ENCODE measurements at regions not wholly inside any gene's neighbourhood (a gene's known extent, or its start where the extent isn't known, plus 50 kb on each side); places are given as distances from the start of the nearest gene placed in this dataset.
"Not testable (repeated sequence)": the region's sequence is repeated elsewhere in the genome, so short reads cannot be mapped to it uniquely, and the experiment has no call there.

DNA sequence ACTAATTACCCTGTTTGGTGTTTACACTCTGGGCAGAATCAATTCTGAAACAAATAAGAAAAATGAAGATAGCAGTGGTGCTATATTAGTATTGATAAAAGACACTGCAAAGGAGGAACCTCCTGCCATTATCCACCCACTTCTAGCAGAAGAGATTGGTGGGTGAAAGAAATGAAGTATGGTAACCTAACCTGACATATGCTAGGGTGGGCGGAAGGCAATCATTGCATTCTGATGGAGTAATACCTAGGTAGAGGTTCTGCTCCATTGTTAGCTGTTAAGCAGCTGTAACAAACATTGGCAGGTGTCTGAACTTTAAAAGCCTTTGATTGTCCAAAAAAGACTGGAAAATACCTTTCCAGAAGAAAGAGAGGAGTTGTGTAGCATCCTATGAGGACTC is 95.9 kb downstream of the OTUD1 start:
- Histone ChIP-seq H3K4me3 (no peak overlapping the region), H3K36me3 (no peaks in the 10 kb centered on the region), H3K27me3 (no peaks in the 10 kb centered on the region), H3K9me3 (no peaks in the 10 kb centered on the region), H3K27ac (no peak overlapping the region), H3K4me1 (peaks cover 3% of the 10 kb centered on the region)
- DNase-seq (ENCODE audit: low spot score in 2 of 2): no peak
- 97% methylated on average over 1 of the region's 1 CpG for WGBS
- TF ChIP-seq POLR2AphosphoS5 (IDR thresholded peaks at IDR 0.05) (no peak), EP300 (IDR thresholded peaks at IDR 0.05) (no peak), POLR2A (IDR thresholded peaks at IDR 0.05) (no peak)
- TF ChIP-seq, protein P1, sequence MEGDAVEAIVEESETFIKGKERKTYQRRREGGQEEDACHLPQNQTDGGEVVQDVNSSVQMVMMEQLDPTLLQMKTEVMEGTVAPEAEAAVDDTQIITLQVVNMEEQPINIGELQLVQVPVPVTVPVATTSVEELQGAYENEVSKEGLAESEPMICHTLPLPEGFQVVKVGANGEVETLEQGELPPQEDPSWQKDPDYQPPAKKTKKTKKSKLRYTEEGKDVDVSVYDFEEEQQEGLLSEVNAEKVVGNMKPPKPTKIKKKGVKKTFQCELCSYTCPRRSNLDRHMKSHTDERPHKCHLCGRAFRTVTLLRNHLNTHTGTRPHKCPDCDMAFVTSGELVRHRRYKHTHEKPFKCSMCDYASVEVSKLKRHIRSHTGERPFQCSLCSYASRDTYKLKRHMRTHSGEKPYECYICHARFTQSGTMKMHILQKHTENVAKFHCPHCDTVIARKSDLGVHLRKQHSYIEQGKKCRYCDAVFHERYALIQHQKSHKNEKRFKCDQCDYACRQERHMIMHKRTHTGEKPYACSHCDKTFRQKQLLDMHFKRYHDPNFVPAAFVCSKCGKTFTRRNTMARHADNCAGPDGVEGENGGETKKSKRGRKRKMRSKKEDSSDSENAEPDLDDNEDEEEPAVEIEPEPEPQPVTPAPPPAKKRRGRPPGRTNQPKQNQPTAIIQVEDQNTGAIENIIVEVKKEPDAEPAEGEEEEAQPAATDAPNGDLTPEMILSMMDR (IDR thresholded peaks at IDR 0.05): no peak

DNA sequence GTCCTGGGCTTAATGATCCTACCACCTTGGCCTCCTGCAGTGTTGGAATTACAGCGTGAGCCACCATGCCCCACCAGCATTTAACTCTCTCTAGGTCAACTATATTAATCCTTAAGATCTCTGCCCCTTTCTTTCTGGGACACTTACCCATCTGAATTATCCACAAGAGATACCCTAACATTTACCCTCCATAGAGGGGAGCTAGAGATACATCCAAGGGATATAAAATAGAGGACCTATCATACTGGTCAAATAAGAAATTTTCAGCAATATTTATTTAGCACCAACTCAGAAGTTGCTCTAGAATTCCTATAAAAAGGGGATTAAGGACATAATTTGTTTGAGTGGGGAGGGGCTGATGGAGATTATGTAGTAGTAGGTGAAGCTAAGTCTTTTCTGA is 96.5 kb downstream of the OTUD1 start:
- WGBS: 87% methylated on average over 1 of the region's 1 CpG
- Histone ChIP-seq H3K27me3 (no peaks in the 10 kb centered on the region), H3K4me1 (peaks cover 5% of the 10 kb centered on the region), H3K4me3 (no peak overlapping the region), H3K27ac (no peak overlapping the region), H3K36me3 (no peaks in the 10 kb centered on the region), H3K9me3 (no peaks in the 10 kb centered on the region)
- DNase-seq (ENCODE audit: low spot score in 2 of 2): no peak
- TF ChIP-seq POLR2AphosphoS5 (IDR thresholded peaks at IDR 0.05): no peak
- TF ChIP-seq, protein P1 (IDR thresholded peaks at IDR 0.05): no peak
- TF ChIP-seq EP300 (IDR thresholded peaks at IDR 0.05): no peak
- TF ChIP-seq POLR2A (IDR thresholded peaks at IDR 0.05): no peak

DNA sequence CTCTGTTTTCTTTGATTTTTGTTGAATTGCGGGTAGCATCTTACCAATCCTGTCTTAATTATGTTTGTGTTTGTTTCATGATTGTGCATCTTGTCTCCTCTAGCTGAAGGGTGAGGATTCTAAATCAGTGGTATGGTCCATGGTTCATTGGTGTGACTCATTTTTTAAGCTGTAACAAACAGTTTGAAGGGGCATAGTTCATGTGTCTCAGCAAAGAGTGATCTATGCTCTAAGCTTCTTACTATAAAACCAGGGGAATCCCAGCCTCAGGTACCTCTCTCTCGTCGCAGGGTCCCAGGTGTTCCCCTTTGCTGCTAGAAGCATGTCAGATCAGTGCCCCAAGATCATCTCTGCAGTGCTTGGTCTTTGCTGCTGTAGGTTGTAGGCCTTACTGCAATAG is 100.1 kb downstream of the OTUD1 start:
- Histone ChIP-seq H3K9me3 (no peaks in the 10 kb centered on the region), H3K36me3 (no peaks in the 10 kb centered on the region), H3K27me3 (no peaks in the 10 kb centered on the region), H3K4me3 (no peak overlapping the region), H3K27ac (no peak overlapping the region), H3K4me1 (peaks cover 10% of the 10 kb centered on the region)
- no peak for DNase-seq (ENCODE audit: low spot score in 2 of 2)
- WGBS: 90% methylated on average over 3 of the region's 3 CpGs
- TF ChIP-seq EP300 (IDR thresholded peaks at IDR 0.05): no peak
- no peak for TF ChIP-seq POLR2A (IDR thresholded peaks at IDR 0.05)
- TF ChIP-seq, protein P1 (IDR thresholded peaks at IDR 0.05): no peak
- TF ChIP-seq POLR2AphosphoS5 (IDR thresholded peaks at IDR 0.05): no peak

DNA sequence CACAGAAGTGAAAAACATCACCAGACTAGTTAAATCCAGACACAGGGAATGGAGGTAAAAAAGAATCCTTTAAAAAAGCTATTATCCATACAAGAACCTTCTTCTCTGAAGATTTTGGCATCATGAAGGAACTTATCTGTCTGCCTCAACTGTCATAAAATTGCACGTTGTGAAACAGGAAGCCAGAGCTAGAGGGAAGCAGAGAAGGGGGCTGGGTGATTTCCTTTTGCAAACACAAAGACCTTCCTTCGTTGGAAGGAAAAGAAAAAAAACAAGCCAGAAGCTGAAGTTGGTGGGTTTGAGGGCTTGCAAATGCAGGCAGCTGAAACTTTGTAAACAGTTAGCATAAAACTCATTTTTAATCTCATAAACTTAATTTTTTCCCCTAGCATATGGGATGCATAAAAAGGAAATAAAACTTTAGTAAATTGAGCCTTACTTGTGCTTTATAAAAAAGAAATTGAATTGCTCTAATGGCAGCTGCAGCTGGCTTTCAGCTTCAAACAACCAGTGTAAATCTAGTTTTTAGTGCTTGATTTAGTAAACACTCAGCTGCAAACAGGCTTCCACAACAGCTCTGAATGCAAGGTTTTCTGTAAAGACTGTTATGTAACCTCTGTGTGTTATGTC is 101.6 kb downstream of the OTUD1 start:
- peaks cover 10% of the 10 kb centered on the region for H3K4me1 ChIP-seq
- no peaks in the 10 kb centered on the region for H3K9me3 ChIP-seq
- no peaks in the 10 kb centered on the region for H3K27me3 ChIP-seq
- no peak overlapping the region for H3K27ac ChIP-seq
- WGBS: 11% methylated on average over 2 of the region's 2 CpGs
- no peak for DNase-seq (ENCODE audit: low spot score in 2 of 2)
- H3K36me3 ChIP-seq: no peaks in the 10 kb centered on the region
- TF ChIP-seq POLR2A (IDR thresholded peaks at IDR 0.05) (no peak), EP300 (IDR thresholded peaks at IDR 0.05) (no peak), POLR2AphosphoS5 (IDR thresholded peaks at IDR 0.05) (no peak)
- TF ChIP-seq, protein P1 (IDR thresholded peaks at IDR 0.05): no peak
- no peak overlapping the region for H3K4me3 ChIP-seq

DNA sequence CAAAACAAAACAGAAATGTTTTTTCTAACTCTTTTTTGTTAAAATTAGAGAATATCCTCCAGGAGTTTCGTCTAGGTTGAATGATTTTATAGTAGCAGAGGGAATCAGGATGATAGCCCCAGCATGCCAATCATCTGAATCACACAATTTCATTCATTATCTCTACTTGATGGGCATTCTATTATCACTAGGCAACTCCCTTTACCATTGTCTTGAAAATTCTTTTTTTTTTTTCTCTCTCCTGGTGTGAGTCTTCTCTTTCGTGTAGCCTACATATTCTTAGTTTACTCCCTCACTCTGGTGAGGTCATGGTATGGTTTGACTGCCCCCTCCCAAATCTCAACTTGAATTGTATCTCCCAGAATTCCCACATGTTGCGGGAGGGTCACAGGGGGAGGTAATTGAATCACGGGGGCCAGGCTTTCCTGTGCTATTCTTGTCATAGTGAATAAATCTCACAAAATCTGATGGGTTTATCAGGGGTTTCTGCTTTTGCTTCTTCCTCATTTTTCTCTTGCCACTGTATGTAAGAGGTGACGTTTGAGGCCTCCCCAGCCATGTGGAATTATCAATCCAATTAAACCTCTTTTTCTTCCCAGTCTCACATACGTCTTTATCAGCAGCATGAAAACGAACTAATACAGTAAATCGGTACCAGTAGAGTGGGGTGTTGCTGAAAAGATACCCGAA is 105.0 kb downstream of the OTUD1 start:
- Histone ChIP-seq H3K27me3 (no peaks in the 10 kb centered on the region), H3K9me3 (no peaks in the 10 kb centered on the region), H3K27ac (no peak overlapping the region), H3K4me1 (peaks cover 10% of the 10 kb centered on the region), H3K36me3 (no peaks in the 10 kb centered on the region), H3K4me3 (no peak overlapping the region)
- TF ChIP-seq, protein P1 (IDR thresholded peaks at IDR 0.05): no peak
- TF ChIP-seq POLR2AphosphoS5 (IDR thresholded peaks at IDR 0.05): no peak
- no peak for TF ChIP-seq POLR2A (IDR thresholded peaks at IDR 0.05)
- no peak for TF ChIP-seq EP300 (IDR thresholded peaks at IDR 0.05)
- WGBS: 80% methylated on average over 9 of the region's 9 CpGs
- no peak for DNase-seq (ENCODE audit: low spot score in 2 of 2)

DNA sequence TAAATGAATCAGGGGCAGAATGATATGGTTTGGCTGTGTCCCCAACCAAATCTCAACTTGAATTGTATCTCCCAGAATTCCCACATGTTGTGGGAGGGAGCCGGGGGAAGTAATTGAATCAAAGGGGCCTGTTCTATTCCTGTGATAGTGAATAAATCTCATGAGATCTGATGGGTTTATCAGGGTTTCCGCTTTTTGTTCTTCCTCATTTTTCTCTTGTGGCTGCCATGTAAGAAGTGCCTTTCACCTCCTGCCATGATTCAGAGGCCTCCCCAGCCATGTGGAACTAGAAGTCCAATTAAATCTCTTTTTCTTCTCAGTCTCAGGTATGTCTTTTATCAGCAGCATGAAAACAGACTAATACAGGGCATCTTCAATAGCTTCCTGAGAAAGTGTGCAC is 107.0 kb downstream of the OTUD1 start:
- not testable (repeated sequence) for H3K27ac ChIP-seq; H3K4me3 ChIP-seq; H3K9me3 ChIP-seq; H3K4me1 ChIP-seq; H3K27me3 ChIP-seq; DNase-seq (ENCODE audit: low spot score in 2 of 2); H3K36me3 ChIP-seq
- 84% methylated on average over 2 of the region's 2 CpGs for WGBS
